Heart left ventricle (tissue), 13 donors: ENCODE measurements at regions not wholly inside any gene's neighbourhood (a gene's known extent, or its start where the extent isn't known, plus 50 kb on each side); places are given as distances from the start of the nearest gene placed in this dataset.

Source experiments
- CTCF ChIP-seq, 12 donors: fragments of 200-600 bp; sonication (generic) in 4 of 12; IDR thresholded peaks; one replicate each; pipeline versions ENCODE4 v1.5.0 to v1.8.0; 2018 to 2022; ENCODE audit warnings: antibody characterized with exemption in 12 of 12, mild to moderate bottlenecking in 5 of 12
- POLR2A ChIP-seq, 2 donors: fragments of 450-650 bp; IDR thresholded peaks; one replicate each; pipeline ENCODE4 v1.6.1; 2017; ENCODE audit warnings: antibody characterized with exemption in 2 of 2, mild to moderate bottlenecking in 2 of 2, moderate library complexity in 2 of 2
- donor health status: ischemic (EF 13 %, LVEDD 7.1; RV severe dilation, severe dysfunction).
- donor health status: DM: no; HTN: yes; CAD: no.
- donor health status: DM: no; HTN: no; CAD: no.
- donor health status: ischemic (EF 25% LVEDD 6.9; RV normal size, moderate dysfunction).
- donor health status: ischemic (EF 25% LVEDD 5.7; RV mildly dilated, moderate dysfunction).
- donor health status: ischemic (EF 35%, LVEDD 5.7; RV mildly dilated, moderate dysfunction).
- donor health status: nonischemic (EF 11% LVEDD 7.7; RV severe dilation, severe dysfunction).
- donor health status: DM: yes; HTN: yes; CAD: no.
- donor health status: PGD.
- donor health status: ischemic (EF 29% LVEDD 5.4; RV normal size, mild dysfunction).
- donor health status: nonischemic (EF 23%, LVEDD 6.1; RV moderate dilation, normal function).

DNA sequence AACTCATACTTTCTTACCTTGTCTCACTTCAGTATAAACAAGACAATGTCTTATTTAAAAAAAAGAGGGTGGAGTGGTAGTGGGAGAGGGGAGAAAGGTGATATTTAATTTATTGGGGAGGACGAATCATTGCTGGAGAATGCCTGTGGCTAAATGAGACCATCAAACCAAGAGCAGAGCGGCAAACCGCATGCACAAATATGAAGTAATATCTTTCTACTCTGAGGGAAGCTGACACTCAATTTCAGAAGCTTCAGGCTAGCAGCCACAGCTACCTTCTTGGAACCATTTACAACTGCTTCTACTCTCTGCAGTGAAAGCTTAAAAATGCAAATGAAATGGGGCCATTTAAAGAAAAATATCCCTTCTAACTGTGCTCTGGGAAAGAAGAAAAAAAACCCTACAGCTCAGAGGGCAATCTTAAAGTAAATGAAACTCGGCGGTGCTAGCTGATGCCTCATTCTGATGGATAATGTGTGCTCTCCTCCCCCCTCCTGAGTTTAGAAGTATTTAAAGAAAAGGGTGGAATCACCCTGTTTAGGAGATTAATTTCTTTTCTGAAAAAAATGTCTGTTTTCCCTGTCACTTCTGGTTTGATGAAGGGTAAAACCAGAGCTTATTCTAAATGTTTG is 178.2 kb upstream of the CAMK1G start:
- TF ChIP-seq POLR2A (IDR thresholded peaks at IDR 0.05) (no peak), CTCF (IDR thresholded peaks at IDR 0.05) (no peak)
